NCI-H69 (cell line): ENCODE measurements at regions not wholly inside any gene's neighbourhood (a gene's known extent, or its start where the extent isn't known, plus 50 kb on each side); places are given as distances from the start of the nearest gene placed in this dataset.

Experiments used
- DNase-seq: peaks from one replicate; lab custom pipeline; 2025; lab: John Stamatoyannopoulos, UW

GRCh38 chr16:8374586-8375231 is 215.6 kb downstream of the TMEM114 start:
- DNase-seq = no peak

GRCh38 chr16:8373676-8374431 is 216.5 kb downstream of the TMEM114 start:
- no peak for DNase-seq

GRCh38 chr16:8372141-8372540 is 218.2 kb downstream of the TMEM114 start:
- no peak for DNase-seq

- no peak for DNase-seq
These were observed 219.7 kb downstream of the TMEM114 start for GRCh38 chr16:8370374-8371270.

- DNase-seq = no peak
These were observed 231.4 kb downstream of the TMEM114 start for GRCh38 chr16:8358937-8359336.

GRCh38 chr16:8355675-8356074 is 234.6 kb downstream of the TMEM114 start:
- no peak for DNase-seq

- DNase-seq = no peak
These were observed 244.0 kb downstream of the TMEM114 start for GRCh38 chr16:8346294-8346693.

GRCh38 chr16:8342276-8342675 is 248.0 kb downstream of the TMEM114 start:
- DNase-seq = no peak

- no peak for DNase-seq
These were observed 259.6 kb downstream of the TMEM114 start for GRCh38 chr16:8330761-8331160.

- no peak for DNase-seq
These were observed 264.1 kb downstream of the TMEM114 start for GRCh38 chr16:8326232-8326631.

- DNase-seq = no peak
These were observed 267.2 kb downstream of the TMEM114 start for GRCh38 chr16:8323153-8323552.

GRCh38 chr16:8320131-8320530 is 270.2 kb downstream of the TMEM114 start:
- no peak for DNase-seq

GRCh38 chr16:8310816-8311215 is 279.5 kb downstream of the TMEM114 start:
- no peak for DNase-seq

GRCh38 chr16:8310323-8310722 is 280.0 kb downstream of the TMEM114 start:
- DNase-seq = no peak

- DNase-seq = no peak
These were observed 285.1 kb downstream of the TMEM114 start for GRCh38 chr16:8305201-8305600.

GRCh38 chr16:8299635-8300034 is 290.7 kb downstream of the TMEM114 start:
- DNase-seq = no peak

GRCh38 chr16:8295513-8296237 is 294.6 kb downstream of the TMEM114 start:
- DNase-seq = no peak

GRCh38 chr16:8293413-8293812 is 296.9 kb downstream of the TMEM114 start:
- DNase-seq = no peak

- DNase-seq = no peak
These were observed 298.0 kb downstream of the TMEM114 start for GRCh38 chr16:8292271-8292670.

GRCh38 chr16:8286348-8286747 is 304.0 kb downstream of the TMEM114 start:
- no peak for DNase-seq

GRCh38 chr16:8283195-8283594 is 307.1 kb downstream of the TMEM114 start:
- DNase-seq = no peak

GRCh38 chr16:8278031-8278580 is 312.2 kb downstream of the TMEM114 start:
- no peak for DNase-seq
